HG02973 (cell line): ENCODE measurements at regions not wholly inside any gene's neighbourhood (a gene's known extent, or its start where the extent isn't known, plus 50 kb on each side); places are given as distances from the start of the nearest gene placed in this dataset.

Source experiments
- ATAC-seq: cut with Tn5 transposase; IDR thresholded peaks from one replicate; pipeline ENCODE4 v1.9.1; 2021; ENCODE audit warnings: moderate library complexity; ENCODE audit not compliant: unreplicated experiment

GRCh38 chr9:129321286-129322021 lies 143.4 kb upstream of the IER5L start:
- ATAC-seq = no peak

GRCh38 chr9:129320575-129321285 lies 142.7 kb upstream of the IER5L start:
- peak; percentile 49 for ATAC-seq

GRCh38 chr9:129319938-129320481 lies 141.9 kb upstream of the IER5L start:
- no peak for ATAC-seq

DNA sequence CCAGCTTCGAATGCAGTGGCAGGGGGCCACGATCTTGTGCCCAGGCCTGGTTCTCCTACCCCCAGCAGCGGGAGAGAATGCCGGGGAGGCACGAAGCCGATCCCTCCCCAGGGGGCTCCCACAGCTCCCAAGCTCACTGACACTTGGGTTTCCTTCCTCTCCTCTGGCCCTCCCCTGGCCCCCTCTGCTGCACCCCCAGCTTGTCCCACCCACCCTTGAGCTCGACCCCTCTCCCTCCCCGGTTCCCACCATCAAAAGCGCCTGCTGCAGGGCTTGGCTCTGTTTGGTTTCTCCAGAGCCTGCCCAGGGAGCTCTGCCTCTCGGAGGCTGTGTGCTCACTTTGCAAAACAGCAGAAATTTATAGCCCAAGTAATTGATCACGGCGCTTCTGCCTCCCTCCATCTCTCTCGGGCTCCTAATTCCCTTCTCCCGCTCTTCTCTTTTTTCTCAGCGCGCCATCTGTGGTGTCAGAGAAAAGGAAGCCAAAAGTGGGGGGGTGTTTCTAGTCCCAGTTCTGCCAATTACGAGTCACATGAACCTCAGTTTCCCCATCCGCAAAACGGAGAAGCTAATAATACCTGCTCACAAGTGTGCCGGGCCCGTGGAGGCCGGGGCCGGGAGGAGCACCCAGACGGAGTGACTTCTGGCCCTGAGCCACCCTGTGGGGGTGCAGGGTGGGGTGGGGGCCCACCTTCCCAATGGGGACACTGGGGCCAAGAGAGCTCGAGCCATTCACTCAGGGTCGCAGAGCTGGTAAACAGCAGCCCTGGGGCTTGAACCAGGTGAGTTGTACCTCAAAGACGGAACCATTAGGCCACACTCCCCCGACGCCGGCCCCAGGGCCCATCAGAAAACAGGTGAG lies 141.2 kb upstream of the IER5L start:
- ATAC-seq = no peak

GRCh38 chr9:129318121-129319075 lies 140.3 kb upstream of the IER5L start:
- no peak for ATAC-seq

GRCh38 chr9:129317179-129318011 lies 139.3 kb upstream of the IER5L start:
- ATAC-seq = no peak

DNA sequence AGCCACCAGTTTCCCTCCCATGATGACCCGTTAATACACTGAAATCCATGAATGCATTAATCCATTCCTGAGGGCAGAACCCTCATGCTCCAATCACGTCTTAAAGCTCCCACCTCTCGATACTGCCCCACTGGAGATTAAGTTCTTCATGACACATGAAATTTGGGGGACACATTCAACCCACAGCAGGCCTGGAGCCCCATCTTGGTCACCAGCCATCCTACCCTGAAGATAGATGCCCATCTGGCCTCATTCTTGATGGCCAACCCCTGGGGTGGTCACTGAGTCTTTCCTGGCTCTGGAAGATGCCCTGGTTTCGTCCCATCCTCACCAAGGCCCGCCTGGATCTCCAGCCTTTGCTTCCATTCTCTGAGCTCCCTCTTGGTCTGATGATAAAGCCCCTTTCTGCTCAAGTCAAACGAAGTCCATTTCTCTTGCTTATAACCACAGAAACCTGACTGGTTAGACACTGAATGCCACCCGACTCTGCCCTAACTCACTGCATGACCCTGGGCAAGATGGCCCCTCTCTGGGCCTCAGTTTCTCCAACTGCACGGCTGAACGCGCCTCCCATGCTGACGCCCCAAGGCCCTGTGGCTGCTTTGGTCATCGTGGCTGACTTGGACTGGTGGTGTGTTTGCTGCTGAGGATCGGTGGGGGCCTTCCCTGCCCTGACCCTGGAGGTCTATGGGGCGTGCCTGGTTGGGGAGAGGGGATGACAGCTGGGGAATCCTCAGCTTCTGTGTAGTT lies 138.4 kb upstream of the IER5L start:
- no peak for ATAC-seq

- no peak for ATAC-seq
Observed at GRCh38 chr9:129313331-129313955, 135.4 kb upstream of the IER5L start.

DNA sequence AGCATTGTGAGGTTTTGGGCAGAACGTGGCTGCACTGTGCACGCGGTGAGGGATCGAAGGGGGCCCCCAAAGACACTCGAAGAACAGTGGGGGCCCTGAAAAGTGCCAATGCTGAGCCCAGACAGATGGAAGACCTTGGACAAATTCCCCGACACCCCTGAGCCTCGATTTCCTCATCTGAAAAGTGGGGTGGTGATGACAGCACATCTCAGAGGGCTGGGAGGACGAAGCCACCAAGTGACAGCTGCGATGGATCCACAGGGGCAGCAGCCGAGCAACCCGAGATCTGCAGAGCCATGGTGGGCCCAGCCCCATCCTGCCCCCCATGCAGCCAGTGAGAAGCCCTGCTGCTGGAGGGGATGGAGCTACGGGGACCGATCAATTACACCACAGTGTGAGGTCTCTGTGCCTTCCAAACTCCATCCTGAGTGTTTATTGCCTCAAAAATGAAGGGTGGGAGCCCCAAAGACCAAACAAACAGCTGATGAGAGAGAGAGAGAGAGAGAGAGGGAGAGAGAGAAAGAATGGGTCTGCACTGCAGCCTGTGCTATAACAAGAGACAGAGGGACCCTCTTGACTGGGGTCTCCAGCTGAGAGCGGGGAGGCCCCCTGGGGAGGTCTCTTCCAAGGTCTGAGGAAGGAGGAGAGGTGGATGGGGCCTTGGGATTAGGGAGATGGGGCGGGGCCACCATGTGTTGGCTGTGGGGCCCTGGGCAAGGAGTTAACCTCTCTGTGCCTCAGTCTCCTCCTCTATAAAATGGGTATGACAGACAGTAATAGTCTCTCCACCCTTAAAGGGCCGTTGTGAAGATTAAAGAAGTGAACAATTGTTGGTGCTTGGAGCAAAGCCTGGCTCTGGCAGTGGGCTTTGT lies 134.4 kb upstream of the IER5L start:
- no peak for ATAC-seq

DNA sequence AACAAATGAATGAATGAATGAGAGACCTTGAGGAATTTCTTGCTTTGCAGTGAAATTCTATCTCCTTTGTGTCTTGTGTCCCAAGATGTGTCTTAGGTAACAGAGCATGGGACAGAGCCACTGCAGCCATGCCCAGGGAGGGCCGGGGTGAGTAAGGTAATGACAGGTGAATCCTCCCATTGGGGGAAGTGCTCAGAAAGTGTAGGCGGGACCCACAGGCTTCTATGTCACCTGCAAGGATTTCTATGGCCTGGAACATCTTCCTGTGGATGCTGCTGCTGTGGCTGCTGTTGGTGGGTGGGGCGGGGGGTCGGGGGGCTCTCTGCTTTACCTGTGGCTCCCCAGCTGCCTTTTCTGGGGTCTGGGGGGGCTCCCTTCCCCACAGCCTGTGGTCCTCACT lies 133.6 kb upstream of the IER5L start:
- no peak for ATAC-seq

DNA sequence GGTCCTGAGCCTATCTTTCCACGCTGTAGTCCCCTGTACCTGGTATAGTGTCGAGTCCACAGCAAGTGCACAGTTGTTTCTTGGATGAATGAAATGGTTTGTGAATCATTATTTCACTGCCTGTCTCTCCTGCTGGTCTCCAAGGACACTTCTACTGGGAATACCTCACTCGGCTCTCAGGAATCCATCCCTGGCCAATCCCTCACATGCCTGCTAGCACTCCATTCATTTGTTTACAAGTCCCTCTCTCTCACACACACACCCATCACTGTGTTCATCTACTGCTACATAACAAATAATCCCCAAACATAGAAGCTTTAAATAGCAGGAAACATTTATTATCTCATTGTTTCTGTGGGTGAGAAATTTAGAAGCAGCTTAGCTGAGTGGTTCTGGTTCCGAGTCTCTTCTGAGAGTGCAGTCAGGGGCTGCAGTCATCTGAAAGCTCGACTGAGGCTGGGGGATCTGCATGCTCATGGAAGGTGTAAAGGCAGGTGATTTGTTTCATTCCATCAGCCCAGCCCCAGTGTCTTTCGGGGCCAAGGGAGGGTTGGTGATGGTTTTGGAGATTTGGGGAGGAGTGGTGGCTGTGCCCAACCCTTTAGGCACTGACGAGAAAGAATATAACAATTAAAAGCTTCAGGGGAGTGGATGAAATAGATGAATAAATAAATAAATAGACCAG lies 132.7 kb upstream of the IER5L start:
- ATAC-seq = no peak

DNA sequence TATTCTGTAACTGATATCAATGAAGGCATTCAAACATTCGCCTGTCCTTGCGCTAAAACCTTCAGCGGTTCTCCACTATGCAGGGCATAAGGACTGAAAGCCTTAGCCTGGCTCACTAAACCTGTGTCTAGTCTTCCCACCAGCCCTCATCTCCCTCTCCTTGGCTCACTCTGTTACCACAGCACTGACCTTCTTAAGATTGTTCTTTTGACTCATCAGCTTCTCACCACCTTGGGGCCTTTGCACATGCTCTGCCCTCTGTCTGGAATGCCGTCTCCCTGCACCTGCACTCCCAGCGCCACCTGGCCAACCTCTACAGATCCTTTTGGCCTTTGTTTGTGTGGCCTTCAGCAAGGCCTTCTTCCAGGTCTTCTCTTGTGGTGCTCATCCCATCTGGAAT lies 131.8 kb upstream of the IER5L start:
- no peak for ATAC-seq

DNA sequence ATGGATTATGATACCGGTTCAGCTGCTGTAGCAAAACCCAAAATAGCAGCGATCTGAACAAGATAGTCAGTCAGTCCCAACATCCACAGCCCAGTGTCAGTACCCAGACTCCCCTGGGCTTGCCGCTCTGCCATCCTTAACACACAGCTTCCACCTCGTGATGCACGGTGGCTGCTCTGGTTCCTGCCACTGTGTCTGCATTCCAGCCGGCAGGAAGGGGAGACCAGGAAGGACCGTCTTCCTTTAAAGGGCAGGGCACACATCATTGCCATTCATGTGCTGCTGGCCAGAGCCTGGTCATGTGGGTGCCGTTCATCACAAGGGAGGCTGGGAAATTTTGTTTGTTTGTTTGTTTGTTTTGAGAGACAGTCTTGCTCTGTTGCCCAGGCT lies 131.0 kb upstream of the IER5L start:
- ATAC-seq = no peak

- no peak for ATAC-seq
Observed at GRCh38 chr9:129307227-129307970, 129.3 kb upstream of the IER5L start.

- no peak for ATAC-seq
Observed at GRCh38 chr9:129306318-129306973, 128.4 kb upstream of the IER5L start.
